Neural cell (in vitro differentiated cells): ENCODE measurements at regions not wholly inside any gene's neighbourhood (a gene's known extent, or its start where the extent isn't known, plus 50 kb on each side); places are given as distances from the start of the nearest gene placed in this dataset.
"Not testable (repeated sequence)": the region's sequence is repeated elsewhere in the genome, so short reads cannot be mapped to it uniquely, and the experiment has no call there.

Source experiments
- H2AFZ ChIP-seq: fragments of 200-600, 300-800 bp; sonication (generic), shearing (Covaris generic); 2 replicates; pipeline ENCODE4 v1.6.0; 2014; ENCODE audit warnings: low read depth, mild to moderate bottlenecking, antibody characterized with exemption, low read length, moderate library complexity
- H3F3A ChIP-seq: fragments of 200-600 bp; shearing (Covaris generic); 2 replicates; pipeline ENCODE4 v1.6.1; 2016; ENCODE audit warnings: mild to moderate bottlenecking, moderate library complexity, mixed read lengths, antibody characterized with exemption, low read length; ENCODE audit not compliant: insufficient read depth, poor library complexity, severe bottlenecking
- H3K27ac ChIP-seq: fragments of 200-600, 300-800 bp; sonication (generic), shearing (Covaris generic); 2 replicates; pipeline ENCODE4 v1.5.1; 2014; ENCODE audit warnings: mild to moderate bottlenecking, low read length, moderate library complexity
- H3K27me3 ChIP-seq: fragments of 300-800, 200-600 bp; sonication (generic), shearing (Covaris generic); 2 replicates; pipeline ENCODE4 v1.6.0; 2014; ENCODE audit warnings: mild to moderate bottlenecking, low read depth, low read length, moderate library complexity; ENCODE audit not compliant: insufficient read depth
- H3K36me3 ChIP-seq: fragments of 300-800, 200-600 bp; sonication (generic), shearing (Covaris generic); 2 replicates; pipeline ENCODE4 v1.5.1; 2014; ENCODE audit warnings: mild to moderate bottlenecking, antibody characterized with exemption, low read length, moderate library complexity; ENCODE audit not compliant: insufficient read depth
- H3K4me2 ChIP-seq: fragments of 300-800, 200-600 bp; sonication (generic), shearing (Covaris generic); 2 replicates; pipeline ENCODE4 v1.6.0; 2014; ENCODE audit warnings: mild to moderate bottlenecking, low read length
- H3K4me3 ChIP-seq: fragments of 300-800, 200-600 bp; sonication (generic), shearing (Covaris generic); 2 replicates; pipeline ENCODE4 v1.5.1; 2014; ENCODE audit warnings: mild to moderate bottlenecking, low read length, moderate library complexity
- H3K79me2 ChIP-seq: fragments of 200-600 bp; shearing (Covaris generic); replicated peaks from 2 replicates; pipeline ENCODE4 v1.6.0; 2014; ENCODE audit warnings: mild to moderate bottlenecking, low read length, moderate library complexity; ENCODE audit not compliant: insufficient read depth
- H3K9ac ChIP-seq: fragments of 300-800, 200-600 bp; sonication (generic), shearing (Covaris generic); 2 replicates; pipeline ENCODE4 v1.6.1; 2016; ENCODE audit warnings: mild to moderate bottlenecking, low read length, mixed read lengths
- H3K9me2 ChIP-seq: fragments of 200-600 bp; shearing (Covaris generic); 2 replicates; pipeline ENCODE4 v1.6.1; 2016; ENCODE audit warnings: mild to moderate bottlenecking, low read length, mixed read lengths; ENCODE audit not compliant: insufficient read depth
- H3K9me3 ChIP-seq: fragments of 200-600, 300-800 bp; sonication (generic), shearing (Covaris generic); 2 replicates; pipeline ENCODE4 v1.6.1; 2016; ENCODE audit warnings: mild to moderate bottlenecking, mixed run types, low read length, moderate library complexity, mixed read lengths
- H4K20me1 ChIP-seq: fragments of 200-600 bp; shearing (Covaris generic); 2 replicates; pipeline ENCODE4 v1.6.1; 2016; ENCODE audit warnings: mild to moderate bottlenecking, mixed run types; ENCODE audit not compliant: insufficient read depth
- CTCF ChIP-seq: fragments of 450-650 bp; IDR thresholded peaks from 2 replicates; pipeline ENCODE4 v1.5.1; 2014; ENCODE audit warnings: antibody characterized with exemption, mild to moderate bottlenecking, moderate library complexity; ENCODE audit not compliant: poor library complexity, severe bottlenecking
- EP300 ChIP-seq: fragments of 450-650 bp; conservative IDR thresholded peaks from 2 replicates; pipeline ENCODE4 v1.6.1; 2014; ENCODE audit warnings: antibody characterized with exemption, mild to moderate bottlenecking, moderate library complexity; ENCODE audit not compliant: poor library complexity, severe bottlenecking
- EZH2 ChIP-seq: fragments of 200-600, 300-800 bp; shearing (Covaris generic), sonication (generic); IDR thresholded peaks from 2 replicates; pipeline ENCODE4 v1.6.1; 2014; ENCODE audit warnings: antibody characterized with exemption, low read length, borderline replicate concordance, mild to moderate bottlenecking; ENCODE audit not compliant: insufficient read depth, poor library complexity, severe bottlenecking
- MXI1 ChIP-seq: fragments of 450-650 bp; conservative IDR thresholded peaks from 2 replicates; pipeline ENCODE4 v1.6.1; 2014; ENCODE audit warnings: antibody characterized with exemption, mild to moderate bottlenecking; ENCODE audit not compliant: poor library complexity, severe bottlenecking
- POLR2AphosphoS5 ChIP-seq: IDR thresholded peaks from 2 replicates; pipeline ENCODE4 v1.6.1; 2012
- RAD21 ChIP-seq: fragments of 450-650 bp; conservative IDR thresholded peaks from 2 replicates; pipeline ENCODE4 v1.6.1; 2014; ENCODE audit warnings: antibody characterized with exemption, mild to moderate bottlenecking, moderate library complexity
- REST ChIP-seq: IDR thresholded peaks from 2 replicates; pipeline ENCODE4 v1.6.1; 2012; ENCODE audit warnings: borderline replicate concordance
- SMC3 ChIP-seq: fragments of 450-650 bp; conservative IDR thresholded peaks from 2 replicates; pipeline ENCODE4 v1.6.1; 2014; ENCODE audit warnings: antibody characterized with exemption, mild to moderate bottlenecking, moderate library complexity; ENCODE audit not compliant: poor library complexity
- TAF1 ChIP-seq: IDR thresholded peaks from 2 replicates; pipeline ENCODE4 v1.6.1; 2012; ENCODE audit warnings: low read depth

- H2AFZ ChIP-seq = no peak overlapping the region
- H3K27me3 ChIP-seq = no peaks in the 10 kb centered on the region
- H3K27ac ChIP-seq = no peak overlapping the region
- H3K79me2 ChIP-seq = no peaks in the 10 kb centered on the region
- H3K4me2 ChIP-seq = no peak overlapping the region
- H3K9ac ChIP-seq = no peak overlapping the region
- no peaks in the 10 kb centered on the region for H4K20me1 ChIP-seq
- no peaks in the 10 kb centered on the region for H3K9me3 ChIP-seq
- no peak overlapping the region for H3K4me3 ChIP-seq
- H3F3A ChIP-seq = no peaks in the 10 kb centered on the region
- H3K36me3 ChIP-seq = no peaks in the 10 kb centered on the region
- no peak for TF ChIP-seq MXI1
- no peak for TF ChIP-seq RAD21
- H3K9me2 ChIP-seq = no peaks in the 10 kb centered on the region
Observed at GRCh38 chr3:28617821-28618220, 269.2 kb upstream of the AZI2 start.

- H3K27ac ChIP-seq = no peak overlapping the region
- no peaks in the 10 kb centered on the region for H4K20me1 ChIP-seq
- no peak for TF ChIP-seq EP300
- TF ChIP-seq EZH2 = no peak
- no peak for TF ChIP-seq SMC3
- TF ChIP-seq CTCF = no peak
Observed at GRCh38 chr3:28623106-28623505, 274.5 kb upstream of the AZI2 start.

GRCh38 chr3:28624084-28624483 lies 275.5 kb upstream of the AZI2 start:
- Histone ChIP-seq H3K4me3 (no peak overlapping the region), H4K20me1 (no peaks in the 10 kb centered on the region), H3K36me3 (no peaks in the 10 kb centered on the region), H3K9me2 (no peaks in the 10 kb centered on the region), H3K9ac (no peak overlapping the region), H2AFZ (no peak overlapping the region), H3K27ac (no peak overlapping the region), H3K4me2 (no peak overlapping the region), H3K79me2 (no peaks in the 10 kb centered on the region), H3K27me3 (no peaks in the 10 kb centered on the region), H3K9me3 (no peaks in the 10 kb centered on the region), H3F3A (no peaks in the 10 kb centered on the region)
- TF ChIP-seq SMC3 = no peak
- no peak for TF ChIP-seq EP300
- no peak for TF ChIP-seq POLR2AphosphoS5
- TF ChIP-seq CTCF = no peak
- no peak for TF ChIP-seq RAD21
- TF ChIP-seq EZH2 = no peak
- no peak for TF ChIP-seq TAF1
- no peak for TF ChIP-seq REST
- TF ChIP-seq MXI1 = no peak

More at GRCh38 chr3:28623106-28623505, 274.5 kb upstream of the AZI2 start:
- Histone ChIP-seq H3K9ac (no peak overlapping the region), H3K79me2 (no peaks in the 10 kb centered on the region), H3K4me3 (no peak overlapping the region), H3K36me3 (no peaks in the 10 kb centered on the region), H3K4me2 (no peak overlapping the region), H3K27me3 (no peaks in the 10 kb centered on the region), H3K9me2 (no peaks in the 10 kb centered on the region), H3K9me3 (no peaks in the 10 kb centered on the region), H3F3A (no peaks in the 10 kb centered on the region), H2AFZ (no peak overlapping the region)

- not testable (repeated sequence) for H3K79me2 ChIP-seq, H3K4me3 ChIP-seq, H3K27me3 ChIP-seq, H3K27ac ChIP-seq, H3K9ac ChIP-seq, H2AFZ ChIP-seq, H4K20me1 ChIP-seq, H3K4me2 ChIP-seq, H3K36me3 ChIP-seq, H3K9me2 ChIP-seq, H3K9me3 ChIP-seq, H3F3A ChIP-seq
Observed at GRCh38 chr3:28627843-28628242, 279.2 kb upstream of the AZI2 start.
